ENCODE measurements at regions not wholly inside any gene's neighbourhood (a gene's known extent, or its start where the extent isn't known, plus 50 kb on each side); places are given as distances from the start of the nearest gene placed in this dataset.

DNA sequence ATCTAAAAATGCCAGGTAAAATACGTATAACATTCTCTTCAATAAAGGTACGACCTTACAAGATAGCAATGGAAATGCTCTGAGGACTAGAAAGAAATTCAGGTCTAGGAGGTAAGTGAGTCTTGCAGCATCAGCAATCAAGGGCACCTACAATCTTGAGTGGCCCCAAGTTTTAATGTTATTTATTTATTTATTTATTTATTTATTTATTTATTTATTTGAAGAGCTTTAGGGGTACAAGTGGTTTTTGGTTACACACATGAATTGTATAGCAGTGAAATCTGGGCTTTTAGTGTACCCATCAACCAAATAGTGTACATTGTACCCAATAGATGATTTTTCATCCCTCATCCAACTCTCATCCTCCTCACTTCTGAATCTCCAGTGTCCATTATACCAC is 574.0 kb upstream of the POU3F2 start:
- Histone ChIP-seq H3K4me3 (no peak overlapping the region), H3K9me3 (replicated peaks; ENCODE audit: control insufficient read depth, insufficient read depth, low read length) (no peaks in the 10 kb centered on the region), H3K4me1 (ENCODE audit: control insufficient read depth, insufficient read depth, low read length) (no peaks in the 10 kb centered on the region), H3K36me3 (ENCODE audit: control insufficient read depth in 2 of 2, insufficient read depth in 2 of 2, low read length in 1 of 2) (no peaks in the 10 kb centered on the region), H2AFZ (ENCODE audit: control insufficient read depth, low read depth, low read length) (no peak overlapping the region), H4K20me1 (ENCODE audit: control insufficient read depth, insufficient read depth) (no peaks in the 10 kb centered on the region), H3K27ac (ENCODE audit: control insufficient read depth, insufficient read depth) (no peak overlapping the region), H3K27me3 (replicated peaks in 1 of 2; ENCODE audit: control insufficient read depth in 2 of 2, insufficient read depth in 2 of 2, low read length in 1 of 2) (no peaks in the 10 kb centered on the region), H3K9ac (ENCODE audit: control insufficient read depth, insufficient read depth, low read length) (no peak overlapping the region), H3K79me2 (ENCODE audit: control insufficient read depth, insufficient read depth, low read length) (no peaks in the 10 kb centered on the region), H3K4me2 (ENCODE audit: control insufficient read depth, insufficient read depth) (no peak overlapping the region)
- ChIA-PET RAD21 (ENCODE audit: unreplicated experiment) (no interaction called here), SMC1A (ENCODE audit: uncharacterized antibody, unreplicated experiment) (no interaction called here), POLR2A (interaction anchor here (0.6 kb wide), 1 partner anchor 345 kb away, joined by 3 read pairs; no protein-coding TSS in a partner anchor), CTCF (no interaction called here)
- WGBS (ENCODE audit: insufficient coverage, insufficient replicate concordance, low lambda C conversion rate, missing lambda C conversion rate), result 0% methylated on average over 2 of the region's 2 CpGs
- in situ Hi-C loops (cut with MboI) (no loop called here), intact Hi-C loops (cut with micrococcal nuclease; ENCODE audit: unreplicated experiment) (no loop called here)
- ATAC-seq (no peak), DNase-seq (ENCODE audit: low read depth, low spot score) (no peak), FAIRE-seq (no peak)
- no TSS peak for BruUV-seq (replicated peaks)
- TF ChIP-seq, protein P1, sequence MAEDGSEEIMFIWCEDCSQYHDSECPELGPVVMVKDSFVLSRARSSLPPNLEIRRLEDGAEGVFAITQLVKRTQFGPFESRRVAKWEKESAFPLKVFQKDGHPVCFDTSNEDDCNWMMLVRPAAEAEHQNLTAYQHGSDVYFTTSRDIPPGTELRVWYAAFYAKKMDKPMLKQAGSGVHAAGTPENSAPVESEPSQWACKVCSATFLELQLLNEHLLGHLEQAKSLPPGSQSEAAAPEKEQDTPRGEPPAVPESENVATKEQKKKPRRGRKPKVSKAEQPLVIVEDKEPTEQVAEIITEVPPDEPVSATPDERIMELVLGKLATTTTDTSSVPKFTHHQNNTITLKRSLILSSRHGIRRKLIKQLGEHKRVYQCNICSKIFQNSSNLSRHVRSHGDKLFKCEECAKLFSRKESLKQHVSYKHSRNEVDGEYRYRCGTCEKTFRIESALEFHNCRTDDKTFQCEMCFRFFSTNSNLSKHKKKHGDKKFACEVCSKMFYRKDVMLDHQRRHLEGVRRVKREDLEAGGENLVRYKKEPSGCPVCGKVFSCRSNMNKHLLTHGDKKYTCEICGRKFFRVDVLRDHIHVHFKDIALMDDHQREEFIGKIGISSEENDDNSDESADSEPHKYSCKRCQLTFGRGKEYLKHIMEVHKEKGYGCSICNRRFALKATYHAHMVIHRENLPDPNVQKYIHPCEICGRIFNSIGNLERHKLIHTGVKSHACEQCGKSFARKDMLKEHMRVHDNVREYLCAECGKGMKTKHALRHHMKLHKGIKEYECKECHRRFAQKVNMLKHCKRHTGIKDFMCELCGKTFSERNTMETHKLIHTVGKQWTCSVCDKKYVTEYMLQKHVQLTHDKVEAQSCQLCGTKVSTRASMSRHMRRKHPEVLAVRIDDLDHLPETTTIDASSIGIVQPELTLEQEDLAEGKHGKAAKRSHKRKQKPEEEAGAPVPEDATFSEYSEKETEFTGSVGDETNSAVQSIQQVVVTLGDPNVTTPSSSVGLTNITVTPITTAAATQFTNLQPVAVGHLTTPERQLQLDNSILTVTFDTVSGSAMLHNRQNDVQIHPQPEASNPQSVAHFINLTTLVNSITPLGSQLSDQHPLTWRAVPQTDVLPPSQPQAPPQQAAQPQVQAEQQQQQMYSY (CRISPR knock-in tag; IDR thresholded peaks at IDR 0.05), result no peak
- TF ChIP-seq, protein P2, sequence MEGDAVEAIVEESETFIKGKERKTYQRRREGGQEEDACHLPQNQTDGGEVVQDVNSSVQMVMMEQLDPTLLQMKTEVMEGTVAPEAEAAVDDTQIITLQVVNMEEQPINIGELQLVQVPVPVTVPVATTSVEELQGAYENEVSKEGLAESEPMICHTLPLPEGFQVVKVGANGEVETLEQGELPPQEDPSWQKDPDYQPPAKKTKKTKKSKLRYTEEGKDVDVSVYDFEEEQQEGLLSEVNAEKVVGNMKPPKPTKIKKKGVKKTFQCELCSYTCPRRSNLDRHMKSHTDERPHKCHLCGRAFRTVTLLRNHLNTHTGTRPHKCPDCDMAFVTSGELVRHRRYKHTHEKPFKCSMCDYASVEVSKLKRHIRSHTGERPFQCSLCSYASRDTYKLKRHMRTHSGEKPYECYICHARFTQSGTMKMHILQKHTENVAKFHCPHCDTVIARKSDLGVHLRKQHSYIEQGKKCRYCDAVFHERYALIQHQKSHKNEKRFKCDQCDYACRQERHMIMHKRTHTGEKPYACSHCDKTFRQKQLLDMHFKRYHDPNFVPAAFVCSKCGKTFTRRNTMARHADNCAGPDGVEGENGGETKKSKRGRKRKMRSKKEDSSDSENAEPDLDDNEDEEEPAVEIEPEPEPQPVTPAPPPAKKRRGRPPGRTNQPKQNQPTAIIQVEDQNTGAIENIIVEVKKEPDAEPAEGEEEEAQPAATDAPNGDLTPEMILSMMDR (IDR thresholded peaks at IDR 0.05 in 2 of 3, conservative IDR thresholded peaks at IDR 0.05 in 1 of 3; ENCODE audit: control insufficient read depth in 2 of 3, extremely low read depth in 1 of 3, insufficient read depth in 1 of 3, low read depth in 3 of 3, low read length in 3 of 3), result no peak
- TF ChIP-seq ZBED1 (IDR thresholded peaks at IDR 0.05; ENCODE audit: borderline replicate concordance) (no peak), SIN3A (IDR thresholded peaks at IDR 0.05; ENCODE audit: low read depth, low read length) (no peak), KLF5 (IDR thresholded peaks at IDR 0.05; ENCODE audit: partially characterized antibody) (no peak), TCF3 (IDR thresholded peaks at IDR 0.05; ENCODE audit: borderline replicate concordance, insufficient read depth, low read depth, low read length) (no peak), IKZF2 (IDR thresholded peaks at IDR 0.05) (no peak)
- TF ChIP-seq, protein P3, sequence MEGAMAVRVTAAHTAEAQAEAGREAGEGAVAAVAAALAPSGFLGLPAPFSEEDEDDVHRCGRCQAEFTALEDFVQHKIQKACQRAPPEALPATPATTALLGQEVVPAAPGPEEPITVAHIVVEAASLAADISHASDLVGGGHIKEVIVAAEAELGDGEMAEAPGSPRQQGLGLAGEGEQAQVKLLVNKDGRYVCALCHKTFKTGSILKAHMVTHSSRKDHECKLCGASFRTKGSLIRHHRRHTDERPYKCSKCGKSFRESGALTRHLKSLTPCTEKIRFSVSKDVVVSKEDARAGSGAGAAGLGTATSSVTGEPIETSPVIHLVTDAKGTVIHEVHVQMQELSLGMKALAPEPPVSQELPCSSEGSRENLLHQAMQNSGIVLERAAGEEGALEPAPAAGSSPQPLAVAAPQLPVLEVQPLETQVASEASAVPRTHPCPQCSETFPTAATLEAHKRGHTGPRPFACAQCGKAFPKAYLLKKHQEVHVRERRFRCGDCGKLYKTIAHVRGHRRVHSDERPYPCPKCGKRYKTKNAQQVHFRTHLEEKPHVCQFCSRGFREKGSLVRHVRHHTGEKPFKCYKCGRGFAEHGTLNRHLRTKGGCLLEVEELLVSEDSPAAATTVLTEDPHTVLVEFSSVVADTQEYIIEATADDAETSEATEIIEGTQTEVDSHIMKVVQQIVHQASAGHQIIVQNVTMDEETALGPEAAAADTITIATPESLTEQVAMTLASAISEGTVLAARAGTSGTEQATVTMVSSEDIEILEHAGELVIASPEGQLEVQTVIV (IDR thresholded peaks at IDR 0.05; ENCODE audit: borderline replicate concordance, partially characterized antibody), result no peak
- TF ChIP-seq, protein P4, sequence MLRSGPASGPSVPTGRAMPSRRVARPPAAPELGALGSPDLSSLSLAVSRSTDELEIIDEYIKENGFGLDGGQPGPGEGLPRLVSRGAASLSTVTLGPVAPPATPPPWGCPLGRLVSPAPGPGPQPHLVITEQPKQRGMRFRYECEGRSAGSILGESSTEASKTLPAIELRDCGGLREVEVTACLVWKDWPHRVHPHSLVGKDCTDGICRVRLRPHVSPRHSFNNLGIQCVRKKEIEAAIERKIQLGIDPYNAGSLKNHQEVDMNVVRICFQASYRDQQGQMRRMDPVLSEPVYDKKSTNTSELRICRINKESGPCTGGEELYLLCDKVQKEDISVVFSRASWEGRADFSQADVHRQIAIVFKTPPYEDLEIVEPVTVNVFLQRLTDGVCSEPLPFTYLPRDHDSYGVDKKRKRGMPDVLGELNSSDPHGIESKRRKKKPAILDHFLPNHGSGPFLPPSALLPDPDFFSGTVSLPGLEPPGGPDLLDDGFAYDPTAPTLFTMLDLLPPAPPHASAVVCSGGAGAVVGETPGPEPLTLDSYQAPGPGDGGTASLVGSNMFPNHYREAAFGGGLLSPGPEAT (IDR thresholded peaks at IDR 0.05; ENCODE audit: low read depth), result no peak
- TF ChIP-seq, protein P5, sequence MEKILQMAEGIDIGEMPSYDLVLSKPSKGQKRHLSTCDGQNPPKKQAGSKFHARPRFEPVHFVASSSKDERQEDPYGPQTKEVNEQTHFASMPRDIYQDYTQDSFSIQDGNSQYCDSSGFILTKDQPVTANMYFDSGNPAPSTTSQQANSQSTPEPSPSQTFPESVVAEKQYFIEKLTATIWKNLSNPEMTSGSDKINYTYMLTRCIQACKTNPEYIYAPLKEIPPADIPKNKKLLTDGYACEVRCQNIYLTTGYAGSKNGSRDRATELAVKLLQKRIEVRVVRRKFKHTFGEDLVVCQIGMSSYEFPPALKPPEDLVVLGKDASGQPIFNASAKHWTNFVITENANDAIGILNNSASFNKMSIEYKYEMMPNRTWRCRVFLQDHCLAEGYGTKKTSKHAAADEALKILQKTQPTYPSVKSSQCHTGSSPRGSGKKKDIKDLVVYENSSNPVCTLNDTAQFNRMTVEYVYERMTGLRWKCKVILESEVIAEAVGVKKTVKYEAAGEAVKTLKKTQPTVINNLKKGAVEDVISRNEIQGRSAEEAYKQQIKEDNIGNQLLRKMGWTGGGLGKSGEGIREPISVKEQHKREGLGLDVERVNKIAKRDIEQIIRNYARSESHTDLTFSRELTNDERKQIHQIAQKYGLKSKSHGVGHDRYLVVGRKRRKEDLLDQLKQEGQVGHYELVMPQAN (conservative IDR thresholded peaks at IDR 0.05), result no peak

Data from GM12878 (cell line).